ENCODE measurements at regions not wholly inside any gene's neighbourhood (a gene's known extent, or its start where the extent isn't known, plus 50 kb on each side); places are given as distances from the start of the nearest gene placed in this dataset.
"Not testable (repeated sequence)": the region's sequence is repeated elsewhere in the genome, so short reads cannot be mapped to it uniquely, and the experiment has no call there.

GRCh38 chrX:14303891-14304290 lies 225.4 kb upstream of the GLRA2 start:
- no peaks in the 10 kb centered on the region for H3K9me3 ChIP-seq
- no peak for DNase-seq (ENCODE audit: low spot score)
- ATAC-seq (ENCODE audit: insufficient number of reproducible peaks, low FRiP score, low read depth) = no peak
- no peaks in the 10 kb centered on the region for H3K36me3 ChIP-seq
- H3K4me1 ChIP-seq (ENCODE audit: control insufficient read depth in 1 of 2, low read depth in 2 of 2) = no peaks in the 10 kb centered on the region
- no peak overlapping the region for H3K27ac ChIP-seq
- TF ChIP-seq, protein P1, sequence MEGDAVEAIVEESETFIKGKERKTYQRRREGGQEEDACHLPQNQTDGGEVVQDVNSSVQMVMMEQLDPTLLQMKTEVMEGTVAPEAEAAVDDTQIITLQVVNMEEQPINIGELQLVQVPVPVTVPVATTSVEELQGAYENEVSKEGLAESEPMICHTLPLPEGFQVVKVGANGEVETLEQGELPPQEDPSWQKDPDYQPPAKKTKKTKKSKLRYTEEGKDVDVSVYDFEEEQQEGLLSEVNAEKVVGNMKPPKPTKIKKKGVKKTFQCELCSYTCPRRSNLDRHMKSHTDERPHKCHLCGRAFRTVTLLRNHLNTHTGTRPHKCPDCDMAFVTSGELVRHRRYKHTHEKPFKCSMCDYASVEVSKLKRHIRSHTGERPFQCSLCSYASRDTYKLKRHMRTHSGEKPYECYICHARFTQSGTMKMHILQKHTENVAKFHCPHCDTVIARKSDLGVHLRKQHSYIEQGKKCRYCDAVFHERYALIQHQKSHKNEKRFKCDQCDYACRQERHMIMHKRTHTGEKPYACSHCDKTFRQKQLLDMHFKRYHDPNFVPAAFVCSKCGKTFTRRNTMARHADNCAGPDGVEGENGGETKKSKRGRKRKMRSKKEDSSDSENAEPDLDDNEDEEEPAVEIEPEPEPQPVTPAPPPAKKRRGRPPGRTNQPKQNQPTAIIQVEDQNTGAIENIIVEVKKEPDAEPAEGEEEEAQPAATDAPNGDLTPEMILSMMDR (IDR thresholded peaks at IDR 0.05) = no peak
- H3K27me3 ChIP-seq (replicated peaks; ENCODE audit: insufficient read depth) = no peaks in the 10 kb centered on the region
- no peak overlapping the region for H3K4me3 ChIP-seq

DNA sequence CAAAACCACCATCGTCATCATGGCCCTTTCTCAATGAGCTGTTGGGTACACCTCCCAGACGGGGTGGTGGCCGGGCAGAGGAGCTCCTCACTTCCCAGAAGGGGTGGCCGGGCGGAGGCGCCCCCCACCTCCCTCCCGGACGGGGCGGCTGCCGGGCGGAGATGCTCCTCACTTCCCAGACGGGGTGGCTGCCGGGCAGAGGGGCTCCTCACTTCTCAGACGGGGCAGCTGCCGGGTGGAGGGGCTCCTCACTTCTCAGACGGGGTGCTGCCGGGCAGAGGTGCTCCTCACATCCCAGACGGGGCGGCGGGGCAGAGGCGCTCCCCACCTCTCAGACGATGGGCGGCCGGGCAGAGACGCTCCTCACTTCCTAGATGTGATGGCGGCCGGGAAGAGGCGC lies 226.8 kb upstream of the GLRA2 start:
- H3K36me3 ChIP-seq; H3K27me3 ChIP-seq (replicated peaks; ENCODE audit: insufficient read depth); DNase-seq (ENCODE audit: low spot score); H3K4me1 ChIP-seq (ENCODE audit: control insufficient read depth in 1 of 2, low read depth in 2 of 2); ATAC-seq (ENCODE audit: insufficient number of reproducible peaks, low FRiP score, low read depth); H3K4me3 ChIP-seq; H3K9me3 ChIP-seq; H3K27ac ChIP-seq: not testable (repeated sequence)

GRCh38 chrX:14300376-14300775 lies 229.0 kb upstream of the GLRA2 start:
- TF ChIP-seq, protein P1 (IDR thresholded peaks at IDR 0.05) = no peak
- no peaks in the 10 kb centered on the region for H3K4me1 ChIP-seq (ENCODE audit: control insufficient read depth in 1 of 2, low read depth in 2 of 2)
- DNase-seq (ENCODE audit: low spot score) (no peak), ATAC-seq (ENCODE audit: insufficient number of reproducible peaks, low FRiP score, low read depth) (no peak)
- H3K36me3 ChIP-seq = no peaks in the 10 kb centered on the region
- H3K27me3 ChIP-seq (replicated peaks; ENCODE audit: insufficient read depth) = no peaks in the 10 kb centered on the region
- H3K27ac ChIP-seq = no peak overlapping the region
- no peak overlapping the region for H3K4me3 ChIP-seq
- no peaks in the 10 kb centered on the region for H3K9me3 ChIP-seq

DNA sequence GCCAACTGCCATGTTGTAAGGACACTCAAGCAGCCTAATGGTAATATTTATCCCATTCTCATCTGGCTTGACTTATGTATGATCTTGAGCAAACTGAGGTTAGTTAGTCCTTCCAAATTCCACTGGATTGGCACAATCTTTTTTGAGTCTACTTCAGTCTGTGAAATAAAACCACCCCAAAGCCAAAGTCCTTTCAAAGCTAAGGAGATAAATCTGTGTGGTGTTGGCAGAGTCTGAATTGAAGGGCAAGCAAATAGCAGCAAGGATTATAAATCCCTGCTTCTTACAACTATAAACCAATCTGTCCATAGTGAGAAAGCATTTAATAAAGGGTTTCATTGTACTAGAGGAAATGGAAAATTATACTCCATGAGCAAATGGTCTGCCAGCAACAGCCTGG lies 233.9 kb upstream of the GLRA2 start:
- Histone ChIP-seq H3K27me3 (replicated peaks; ENCODE audit: insufficient read depth) (no peaks in the 10 kb centered on the region), H3K4me1 (ENCODE audit: control insufficient read depth in 1 of 2, low read depth in 2 of 2) (no peaks in the 10 kb centered on the region), H3K9me3 (no peaks in the 10 kb centered on the region), H3K36me3 (no peaks in the 10 kb centered on the region), H3K4me3 (no peak overlapping the region), H3K27ac (no peak overlapping the region)
- TF ChIP-seq, protein P1 (IDR thresholded peaks at IDR 0.05) = no peak
- ATAC-seq (ENCODE audit: insufficient number of reproducible peaks, low FRiP score, low read depth) (no peak), DNase-seq (ENCODE audit: low spot score) (no peak)

DNA sequence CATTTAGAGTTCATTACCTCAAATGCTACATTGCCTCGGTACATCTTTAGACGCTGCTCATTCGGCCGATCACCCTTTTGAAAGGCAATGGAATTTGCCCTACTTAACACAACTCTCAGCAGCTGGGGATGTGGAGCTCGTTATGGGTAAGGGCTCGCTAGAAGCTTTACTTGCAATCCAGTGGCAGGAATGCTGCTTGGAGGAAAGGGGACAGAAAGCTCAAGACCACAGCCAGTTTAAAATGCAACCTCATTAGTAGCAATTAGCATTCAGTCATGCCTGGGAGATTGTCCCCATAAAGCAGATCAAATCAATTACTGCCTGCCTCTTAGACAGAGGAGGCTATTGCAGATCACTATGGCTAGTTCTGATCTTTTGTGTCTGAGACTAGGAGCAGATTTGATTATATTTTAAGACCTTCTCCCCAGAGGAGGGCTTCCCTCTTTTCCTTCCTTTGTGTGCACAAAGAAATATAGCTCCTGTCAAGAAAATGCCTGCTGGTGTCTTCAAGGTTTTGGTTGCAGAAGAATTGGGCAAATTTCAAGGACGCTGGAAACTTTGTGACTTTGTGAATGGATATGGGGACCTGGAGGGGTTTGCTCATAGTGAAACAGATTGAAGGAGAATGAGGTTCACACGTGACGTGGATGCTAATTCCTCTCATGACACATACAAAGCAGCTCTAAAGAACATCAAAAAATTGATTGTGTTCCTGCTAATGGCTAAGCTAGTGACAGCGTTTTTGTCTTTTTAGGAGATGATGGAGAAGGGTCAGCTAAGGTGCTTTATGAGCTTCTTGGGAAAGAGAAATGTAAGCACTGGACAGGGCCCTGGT lies 237.5 kb upstream of the GLRA2 start:
- Histone ChIP-seq H3K36me3 (no peaks in the 10 kb centered on the region), H3K4me3 (no peak overlapping the region), H3K4me1 (ENCODE audit: control insufficient read depth in 1 of 2, low read depth in 2 of 2) (no peaks in the 10 kb centered on the region), H3K9me3 (no peaks in the 10 kb centered on the region), H3K27me3 (replicated peaks; ENCODE audit: insufficient read depth) (no peaks in the 10 kb centered on the region), H3K27ac (no peak overlapping the region)
- ATAC-seq (ENCODE audit: insufficient number of reproducible peaks, low FRiP score, low read depth) (no peak), DNase-seq (ENCODE audit: low spot score) (no peak)
- TF ChIP-seq, protein P1 (IDR thresholded peaks at IDR 0.05) = no peak

GRCh38 chrX:14290335-14290734 lies 239.0 kb upstream of the GLRA2 start:
- DNase-seq (ENCODE audit: low spot score) (no peak), ATAC-seq (ENCODE audit: insufficient number of reproducible peaks, low FRiP score, low read depth) (no peak)
- TF ChIP-seq, protein P1 (IDR thresholded peaks at IDR 0.05) = no peak
- no peaks in the 10 kb centered on the region for H3K9me3 ChIP-seq
- no peaks in the 10 kb centered on the region for H3K27me3 ChIP-seq (replicated peaks; ENCODE audit: insufficient read depth)
- no peak overlapping the region for H3K4me3 ChIP-seq
- no peak overlapping the region for H3K27ac ChIP-seq
- no peaks in the 10 kb centered on the region for H3K36me3 ChIP-seq
- H3K4me1 ChIP-seq (ENCODE audit: control insufficient read depth in 1 of 2, low read depth in 2 of 2) = no peaks in the 10 kb centered on the region

Measured in thoracic aorta (tissue), 2 donors.